Panc1 (cell line): ENCODE measurements at regions not wholly inside any gene's neighbourhood (a gene's known extent, or its start where the extent isn't known, plus 50 kb on each side); places are given as distances from the start of the nearest gene placed in this dataset.

Source experiments
- POLR2AphosphoS5 ChIP-seq: IDR thresholded peaks from 2 replicates; pipeline ENCODE4 v1.6.1; 2012; ENCODE audit warnings: mild to moderate bottlenecking, low read depth, low read length, moderate library complexity
- TF ChIP-seq, protein P1 (sequence below): fragments of 450-650 bp; IDR thresholded peaks from 2 replicates; pipeline ENCODE4 v1.5.1; 2017; ENCODE audit warnings: mild to moderate bottlenecking

DNA sequence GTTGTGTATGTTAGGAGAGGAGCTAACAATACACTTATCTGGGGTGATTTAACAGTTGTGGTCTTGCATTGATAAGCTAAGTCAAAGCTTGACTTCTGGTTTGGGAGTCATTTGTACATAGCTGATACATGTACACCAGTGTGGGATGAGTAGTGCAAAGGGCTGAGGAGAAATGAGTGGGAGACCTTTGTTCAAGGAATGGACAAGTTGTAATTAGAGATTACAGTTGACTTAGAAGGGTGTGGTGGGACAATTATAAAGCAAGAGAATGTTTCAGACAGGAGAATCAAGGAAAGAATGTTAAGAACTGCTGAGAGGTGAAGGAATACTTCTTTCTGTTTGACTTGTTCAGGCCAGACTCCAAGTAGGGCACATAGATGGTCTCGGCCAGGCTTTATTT is 209.7 kb upstream of the STEAP4 start:
- TF ChIP-seq, protein P1, sequence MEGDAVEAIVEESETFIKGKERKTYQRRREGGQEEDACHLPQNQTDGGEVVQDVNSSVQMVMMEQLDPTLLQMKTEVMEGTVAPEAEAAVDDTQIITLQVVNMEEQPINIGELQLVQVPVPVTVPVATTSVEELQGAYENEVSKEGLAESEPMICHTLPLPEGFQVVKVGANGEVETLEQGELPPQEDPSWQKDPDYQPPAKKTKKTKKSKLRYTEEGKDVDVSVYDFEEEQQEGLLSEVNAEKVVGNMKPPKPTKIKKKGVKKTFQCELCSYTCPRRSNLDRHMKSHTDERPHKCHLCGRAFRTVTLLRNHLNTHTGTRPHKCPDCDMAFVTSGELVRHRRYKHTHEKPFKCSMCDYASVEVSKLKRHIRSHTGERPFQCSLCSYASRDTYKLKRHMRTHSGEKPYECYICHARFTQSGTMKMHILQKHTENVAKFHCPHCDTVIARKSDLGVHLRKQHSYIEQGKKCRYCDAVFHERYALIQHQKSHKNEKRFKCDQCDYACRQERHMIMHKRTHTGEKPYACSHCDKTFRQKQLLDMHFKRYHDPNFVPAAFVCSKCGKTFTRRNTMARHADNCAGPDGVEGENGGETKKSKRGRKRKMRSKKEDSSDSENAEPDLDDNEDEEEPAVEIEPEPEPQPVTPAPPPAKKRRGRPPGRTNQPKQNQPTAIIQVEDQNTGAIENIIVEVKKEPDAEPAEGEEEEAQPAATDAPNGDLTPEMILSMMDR = no peak
- no peak for TF ChIP-seq POLR2AphosphoS5
